Fibroblast of pulmonary artery (primary cell): ENCODE measurements at regions not wholly inside any gene's neighbourhood (a gene's known extent, or its start where the extent isn't known, plus 50 kb on each side); places are given as distances from the start of the nearest gene placed in this dataset.
A peak's percentile ranks its signal among the peaks of the same experiment; 100 is the strongest.

Source experiments
- DNase-seq: peaks from one replicate; pipeline ENCODE4 v3.0.0-alpha.2; 2010; ENCODE audit warnings: low read depth
- H3K4me3 ChIP-seq: replicated peaks from 2 replicates; pipeline ENCODE4 v1.5.1; 2011; ENCODE audit warnings: low read depth, mild to moderate bottlenecking, control low read depth, low read length, moderate library complexity
- TF ChIP-seq, protein P1 (sequence below): IDR thresholded peaks from 2 replicates; pipeline ENCODE4 v1.5.1; 2011; ENCODE audit warnings: mild to moderate bottlenecking, control low read depth, low read length, inconsistent platforms; ENCODE audit errors: missing control alignments

DNA sequence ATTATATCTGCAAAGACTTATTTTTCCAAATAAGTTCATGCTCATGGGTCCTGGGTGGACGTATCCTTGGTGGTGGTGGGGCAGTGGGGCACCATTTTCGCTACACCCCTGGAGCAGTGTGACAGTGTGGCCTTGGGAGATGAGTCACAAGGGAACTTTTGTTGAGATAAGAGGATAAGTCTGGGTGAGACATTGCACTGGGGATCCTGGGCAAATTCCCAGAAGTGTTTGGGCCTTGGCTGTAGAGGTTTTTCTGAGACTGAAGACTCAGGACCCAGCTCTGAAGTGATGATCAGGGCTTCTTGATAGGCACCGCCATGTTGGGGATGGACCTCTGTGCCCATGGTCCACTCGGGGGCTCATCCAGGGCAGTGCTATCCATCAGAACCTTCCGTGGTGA is 149.4 kb downstream of the MACROH2A1 start:
- DNase-seq, result no peak
- TF ChIP-seq, protein P1, sequence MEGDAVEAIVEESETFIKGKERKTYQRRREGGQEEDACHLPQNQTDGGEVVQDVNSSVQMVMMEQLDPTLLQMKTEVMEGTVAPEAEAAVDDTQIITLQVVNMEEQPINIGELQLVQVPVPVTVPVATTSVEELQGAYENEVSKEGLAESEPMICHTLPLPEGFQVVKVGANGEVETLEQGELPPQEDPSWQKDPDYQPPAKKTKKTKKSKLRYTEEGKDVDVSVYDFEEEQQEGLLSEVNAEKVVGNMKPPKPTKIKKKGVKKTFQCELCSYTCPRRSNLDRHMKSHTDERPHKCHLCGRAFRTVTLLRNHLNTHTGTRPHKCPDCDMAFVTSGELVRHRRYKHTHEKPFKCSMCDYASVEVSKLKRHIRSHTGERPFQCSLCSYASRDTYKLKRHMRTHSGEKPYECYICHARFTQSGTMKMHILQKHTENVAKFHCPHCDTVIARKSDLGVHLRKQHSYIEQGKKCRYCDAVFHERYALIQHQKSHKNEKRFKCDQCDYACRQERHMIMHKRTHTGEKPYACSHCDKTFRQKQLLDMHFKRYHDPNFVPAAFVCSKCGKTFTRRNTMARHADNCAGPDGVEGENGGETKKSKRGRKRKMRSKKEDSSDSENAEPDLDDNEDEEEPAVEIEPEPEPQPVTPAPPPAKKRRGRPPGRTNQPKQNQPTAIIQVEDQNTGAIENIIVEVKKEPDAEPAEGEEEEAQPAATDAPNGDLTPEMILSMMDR, result no peak
- no peak overlapping the region for H3K4me3 ChIP-seq

DNA sequence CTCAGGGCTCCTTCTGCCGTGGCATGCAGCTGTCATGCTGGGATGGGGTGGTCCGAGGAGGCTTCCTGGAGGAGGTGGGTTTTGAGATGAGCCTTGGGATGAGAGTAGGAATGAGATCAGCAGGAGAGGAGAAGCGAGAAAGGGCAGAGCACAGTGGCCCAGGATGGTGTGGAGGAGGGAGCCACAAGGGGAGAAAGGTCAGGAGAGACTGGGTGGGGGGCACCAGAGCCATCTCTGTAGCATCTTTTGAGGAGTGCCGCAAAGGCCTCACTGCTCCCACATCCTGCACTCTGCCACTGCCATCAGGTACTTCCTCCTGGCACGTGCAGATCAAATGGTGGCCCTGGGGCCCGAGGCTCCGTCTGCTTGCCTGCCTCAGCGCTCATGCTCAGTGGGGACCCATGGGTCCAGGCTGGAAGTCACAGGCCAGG is 150.2 kb downstream of the MACROH2A1 start:
- no peak overlapping the region for H3K4me3 ChIP-seq
- TF ChIP-seq, protein P1, result no peak
- DNase-seq, result no peak

DNA sequence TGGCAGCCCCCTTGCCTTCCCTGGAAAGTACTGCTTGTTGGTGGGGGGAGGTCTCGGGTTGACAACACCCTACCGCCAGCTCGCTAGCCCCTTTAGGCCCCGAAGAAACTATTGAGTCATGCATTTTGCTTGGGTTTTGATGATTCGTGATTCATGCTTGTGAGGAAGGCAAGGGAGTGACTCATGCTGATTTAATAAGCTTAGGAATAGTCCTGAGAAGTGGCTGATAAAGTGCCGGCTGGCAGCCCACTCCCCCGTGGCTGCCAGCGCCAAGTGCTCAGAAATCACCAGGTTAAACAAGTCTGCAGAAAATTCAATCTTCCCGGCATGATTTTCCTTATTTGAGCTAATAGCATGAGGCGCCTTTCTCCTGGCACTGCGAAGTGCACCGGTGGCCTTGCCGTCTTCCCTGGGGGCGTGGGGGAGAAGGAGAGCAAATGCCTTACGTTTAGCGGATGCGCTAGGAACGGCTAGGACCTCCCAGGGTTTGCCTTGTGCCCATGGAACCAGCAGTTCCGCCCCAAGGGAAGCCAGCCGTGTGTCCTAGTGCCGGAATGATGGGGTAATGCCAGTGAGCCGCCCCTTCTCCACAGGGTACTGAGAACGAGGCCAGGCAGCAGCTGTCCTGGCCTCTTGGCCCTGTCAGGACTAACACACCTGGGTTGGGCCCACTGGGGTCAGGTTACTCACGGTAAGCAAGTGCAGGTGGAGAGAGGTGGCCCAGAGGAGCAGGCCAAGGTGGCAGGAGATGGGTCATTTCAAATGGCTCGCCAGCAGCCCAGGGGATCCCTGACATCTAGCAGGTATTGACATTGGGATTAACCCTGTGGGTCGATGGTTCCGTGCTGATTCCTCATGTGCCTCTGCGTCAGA is 151.9 kb downstream of the MACROH2A1 start:
- TF ChIP-seq, protein P1, result no peak
- peak; percentile 89 for DNase-seq
- no peak overlapping the region for H3K4me3 ChIP-seq

DNA sequence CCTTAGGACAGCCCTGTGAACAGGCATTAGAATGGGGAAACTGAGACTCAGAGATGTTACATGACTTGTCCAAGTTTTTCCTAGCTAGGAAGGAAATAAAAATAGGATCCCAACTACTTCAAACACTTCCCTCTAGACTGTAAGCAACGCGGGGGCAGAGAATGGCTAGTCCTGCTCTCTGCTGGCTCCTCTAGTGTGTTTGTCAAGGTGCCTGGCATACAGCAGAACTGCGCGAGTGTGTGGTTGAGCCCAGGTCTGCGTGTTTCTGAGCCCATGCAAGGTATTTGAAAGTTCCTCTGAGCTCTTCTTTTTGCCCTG is 152.5 kb downstream of the MACROH2A1 start:
- DNase-seq, result no peak
- H3K4me3 ChIP-seq, result no peak overlapping the region
- TF ChIP-seq, protein P1, result no peak

DNA sequence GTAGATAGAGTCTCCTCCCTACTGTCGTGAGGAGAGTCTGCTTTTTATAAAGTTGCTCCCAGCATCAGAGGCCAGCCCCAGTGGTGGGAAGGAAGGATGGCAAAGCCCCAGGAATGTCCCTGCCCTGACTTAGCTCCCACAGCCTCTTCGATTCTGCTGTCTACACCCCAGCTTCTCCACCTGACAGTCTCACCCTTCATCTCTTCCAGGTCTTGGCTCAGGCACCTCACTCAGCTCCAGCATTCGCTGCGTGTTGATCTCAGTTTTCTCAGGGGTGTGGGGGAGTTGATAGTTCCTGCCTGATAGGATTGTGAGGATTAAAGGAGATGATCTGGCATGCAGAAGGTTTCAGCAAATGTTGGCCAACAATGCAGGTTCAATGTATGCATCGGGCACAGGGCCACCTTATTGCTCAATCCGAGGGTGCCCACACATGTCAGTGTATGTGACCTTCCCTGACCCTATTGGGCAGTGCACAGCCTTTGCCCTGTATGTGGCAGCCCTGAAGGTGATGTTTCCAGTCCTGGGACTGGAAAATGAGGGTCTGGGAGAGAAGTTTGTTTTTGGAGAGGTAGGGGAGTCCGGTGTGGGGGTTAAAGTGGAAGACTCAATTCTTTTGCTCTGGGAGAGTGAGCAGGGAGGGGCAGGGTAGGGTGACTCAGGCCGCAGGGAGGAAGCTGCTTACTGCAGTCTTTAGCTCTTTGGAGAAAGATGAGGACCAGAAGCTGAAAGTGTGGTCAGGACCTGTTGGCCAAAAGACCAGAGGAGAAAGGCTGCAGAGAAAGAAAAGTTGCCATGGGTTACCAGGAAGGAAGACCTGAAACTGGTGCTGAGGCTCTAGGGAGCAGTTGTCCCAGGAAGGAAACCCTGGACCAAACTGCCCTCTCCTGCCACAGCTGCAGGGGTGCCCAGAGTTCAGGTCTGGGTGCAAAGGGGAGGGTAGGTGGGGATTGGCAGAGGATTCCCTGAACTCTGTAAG is 153.2 kb downstream of the MACROH2A1 start:
- TF ChIP-seq, protein P1, result no peak
- H3K4me3 ChIP-seq, result no peak overlapping the region
- DNase-seq, result peak; percentile 65

DNA sequence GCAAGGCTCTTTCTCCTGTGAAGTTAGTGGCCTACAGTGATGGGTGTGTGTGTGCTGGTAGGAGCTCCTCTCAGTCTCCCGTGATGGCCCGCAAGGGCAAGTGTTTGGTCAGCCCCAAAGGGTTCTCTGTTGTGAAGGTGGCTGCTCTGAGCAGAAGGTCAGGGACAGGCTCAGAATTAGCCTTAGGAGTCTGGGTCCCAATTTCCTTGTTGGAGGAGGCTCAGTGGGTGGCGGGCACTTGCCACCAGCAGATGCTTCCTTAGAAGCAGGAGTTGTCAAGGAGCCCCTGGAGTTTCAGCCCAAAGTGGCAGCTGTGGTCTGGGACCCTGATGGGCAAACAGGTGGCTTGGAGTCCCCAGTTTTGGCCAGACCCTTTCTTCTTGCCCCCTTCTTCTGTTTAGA is 154.4 kb downstream of the MACROH2A1 start:
- DNase-seq, result no peak
- no peak overlapping the region for H3K4me3 ChIP-seq
- TF ChIP-seq, protein P1, result no peak
